GM19238 (cell line): ENCODE measurements at regions not wholly inside any gene's neighbourhood (a gene's known extent, or its start where the extent isn't known, plus 50 kb on each side); places are given as distances from the start of the nearest gene placed in this dataset.

Experiments used
- DNase-seq: peaks from one replicate; pipeline ENCODE4 v3.0.0; 2011; ENCODE audit warnings: low spot score; ENCODE audit not compliant: insufficient read length

GRCh38 chr20:50403565-50404418, 106.4 kb upstream of the PTPN1 start:
- no peak for DNase-seq

- no peak for DNase-seq
Measured at GRCh38 chr20:50404419-50405234, 105.6 kb upstream of the PTPN1 start.

- no peak for DNase-seq
Measured at GRCh38 chr20:50405235-50405914, 104.8 kb upstream of the PTPN1 start.

GRCh38 chr20:50405915-50406609, 104.1 kb upstream of the PTPN1 start:
- DNase-seq, result no peak

DNA sequence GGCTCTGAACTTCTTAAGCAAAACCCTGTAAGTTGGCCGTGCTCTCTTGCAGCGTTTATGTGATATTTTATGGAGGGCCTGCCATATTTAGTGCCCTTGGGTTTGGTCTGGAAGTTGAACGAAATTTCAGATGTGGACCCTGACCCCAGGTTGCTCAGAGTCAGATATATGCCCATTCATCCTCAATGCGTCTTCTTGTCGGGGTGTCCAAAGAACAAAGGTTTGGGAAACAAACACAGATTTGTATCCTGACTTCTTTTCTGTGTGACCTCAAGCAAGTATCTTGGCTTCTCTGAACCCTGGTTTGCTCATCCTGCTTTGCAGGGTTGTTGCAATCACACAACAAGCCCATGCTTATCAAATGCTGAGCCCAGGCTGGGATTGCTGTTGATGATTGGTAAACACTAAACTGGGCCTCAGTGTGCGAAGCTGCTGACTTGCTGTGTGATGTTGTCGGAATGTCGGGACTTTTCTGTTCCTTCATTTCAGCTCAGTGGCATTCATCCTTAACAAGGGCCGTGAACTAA, 103.5 kb upstream of the PTPN1 start:
- no peak for DNase-seq

- no peak for DNase-seq
Measured at GRCh38 chr20:50408526-50409364, 101.4 kb upstream of the PTPN1 start.

- DNase-seq, result no peak
Measured at GRCh38 chr20:50409495-50409894, 100.7 kb upstream of the PTPN1 start.

DNA sequence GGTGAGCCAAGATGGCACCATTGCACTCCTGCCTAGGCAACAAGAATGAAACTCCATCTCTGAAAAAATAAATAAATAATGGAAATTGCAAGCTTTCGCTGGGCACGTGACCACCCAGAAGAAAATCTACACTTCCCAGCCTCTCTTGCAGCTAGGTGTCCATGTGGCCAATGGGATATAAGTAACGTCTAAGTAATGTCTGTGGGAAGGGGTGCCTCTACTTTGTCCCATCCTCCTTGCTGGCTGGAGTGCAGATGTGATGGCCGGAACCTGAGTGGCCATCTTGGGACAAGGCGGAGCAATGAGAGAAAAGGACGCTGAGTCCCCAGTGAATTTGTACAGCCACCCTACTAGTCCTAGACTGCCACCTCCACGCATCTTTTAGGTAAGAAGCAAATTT, 99.8 kb upstream of the PTPN1 start:
- no peak for DNase-seq

- DNase-seq, result no peak
Measured at GRCh38 chr20:50412069-50412468, 98.1 kb upstream of the PTPN1 start.

DNA sequence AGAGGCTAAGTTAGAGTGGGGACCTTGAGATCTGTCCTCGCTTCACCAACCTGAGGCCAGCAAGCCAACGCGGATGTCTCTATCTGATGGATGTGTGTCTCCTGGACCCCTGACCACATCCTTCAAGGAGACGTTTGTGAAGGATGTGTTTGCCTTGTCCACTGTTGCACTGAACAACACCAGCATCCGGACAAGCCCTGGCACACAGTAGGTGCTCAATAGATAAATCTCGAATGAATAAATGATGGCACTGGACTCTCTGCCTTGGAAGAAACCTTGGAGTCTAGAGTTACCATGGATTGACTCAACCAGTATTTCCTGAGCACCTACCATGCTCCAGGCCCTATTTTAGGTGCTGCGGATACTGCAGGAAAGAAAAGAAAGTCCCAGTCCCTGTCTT, 97.7 kb upstream of the PTPN1 start:
- no peak for DNase-seq

DNA sequence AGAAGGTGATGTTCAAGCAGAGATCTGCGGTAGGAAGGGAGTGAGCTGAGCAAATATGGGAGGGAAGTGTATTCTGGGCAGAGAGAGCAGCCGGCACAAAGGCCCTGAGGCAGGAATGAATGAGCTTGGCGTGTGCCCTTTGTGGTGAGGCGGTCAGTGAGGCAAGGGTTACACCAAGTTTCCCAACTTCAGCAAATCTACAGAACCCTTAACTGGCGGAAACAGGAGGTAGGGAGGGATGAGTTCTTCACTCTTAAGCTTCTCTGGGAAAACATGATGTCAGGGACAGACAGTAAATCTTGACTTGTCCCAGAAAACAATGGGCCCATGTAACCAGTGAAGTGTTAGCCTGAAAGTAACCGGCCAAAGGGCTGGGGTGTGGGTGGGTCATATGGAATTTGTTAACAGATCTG, 97.1 kb upstream of the PTPN1 start:
- DNase-seq, result no peak

DNA sequence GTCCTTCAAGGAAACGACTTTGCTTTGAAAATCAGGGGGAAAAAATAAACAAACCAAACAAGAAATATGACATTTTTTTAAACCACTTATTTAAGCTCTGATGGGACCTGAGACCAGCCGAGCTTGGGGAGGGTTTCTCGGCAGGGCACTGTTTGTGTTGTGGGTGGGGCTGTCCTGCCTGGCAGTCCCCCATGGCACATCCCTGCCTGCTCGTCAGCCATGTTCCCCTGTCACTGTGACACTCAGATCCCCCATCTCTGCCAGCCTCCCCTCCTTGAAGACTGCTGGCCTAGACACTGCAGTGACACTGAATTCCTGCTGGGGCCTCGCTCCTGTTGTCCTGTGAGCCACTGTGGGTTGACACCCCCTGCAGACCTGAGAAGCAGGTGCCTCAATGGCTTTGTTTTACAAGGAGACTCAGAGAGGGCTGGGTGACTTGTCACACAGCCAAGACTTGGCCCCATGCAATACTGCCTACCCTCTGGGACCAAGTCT, 95.1 kb upstream of the PTPN1 start:
- no peak for DNase-seq

DNA sequence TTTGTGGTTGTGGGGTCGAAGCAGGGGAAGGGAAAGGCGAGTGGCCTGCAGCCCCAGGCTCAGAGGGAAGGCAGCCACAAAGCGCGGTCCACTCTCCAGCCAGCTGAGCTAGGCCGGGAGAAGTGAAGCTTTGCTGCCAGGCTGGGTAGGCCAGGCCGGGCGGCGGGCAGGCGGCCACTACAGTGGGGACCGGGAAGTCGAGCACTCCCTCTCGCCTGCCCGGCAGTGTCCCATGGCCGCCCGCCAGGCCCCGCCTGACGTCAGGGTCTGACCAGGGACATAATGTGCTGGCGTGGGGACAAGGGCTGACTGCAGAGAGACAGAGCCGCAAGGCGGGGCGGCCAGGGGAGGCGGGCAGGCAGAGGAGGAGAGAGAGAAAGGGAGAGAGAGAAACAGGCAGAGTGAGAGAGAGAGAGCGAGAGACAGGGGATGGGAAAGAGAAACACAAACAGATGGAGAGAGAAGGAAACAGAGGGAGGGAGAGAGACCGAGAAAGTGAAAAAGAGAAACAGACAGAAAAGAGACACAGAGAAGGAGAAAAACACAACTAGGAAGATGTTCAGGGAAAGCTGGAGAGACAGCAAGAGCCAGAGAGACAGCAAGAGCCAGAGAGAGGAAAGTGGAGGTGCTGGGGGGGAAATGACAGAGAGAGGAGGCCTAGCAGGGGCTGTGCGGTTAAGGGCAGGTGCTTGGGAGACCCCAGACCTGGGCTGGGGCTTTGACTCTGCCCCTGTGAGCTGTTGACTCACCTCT, 94.5 kb upstream of the PTPN1 start:
- no peak for DNase-seq

DNA sequence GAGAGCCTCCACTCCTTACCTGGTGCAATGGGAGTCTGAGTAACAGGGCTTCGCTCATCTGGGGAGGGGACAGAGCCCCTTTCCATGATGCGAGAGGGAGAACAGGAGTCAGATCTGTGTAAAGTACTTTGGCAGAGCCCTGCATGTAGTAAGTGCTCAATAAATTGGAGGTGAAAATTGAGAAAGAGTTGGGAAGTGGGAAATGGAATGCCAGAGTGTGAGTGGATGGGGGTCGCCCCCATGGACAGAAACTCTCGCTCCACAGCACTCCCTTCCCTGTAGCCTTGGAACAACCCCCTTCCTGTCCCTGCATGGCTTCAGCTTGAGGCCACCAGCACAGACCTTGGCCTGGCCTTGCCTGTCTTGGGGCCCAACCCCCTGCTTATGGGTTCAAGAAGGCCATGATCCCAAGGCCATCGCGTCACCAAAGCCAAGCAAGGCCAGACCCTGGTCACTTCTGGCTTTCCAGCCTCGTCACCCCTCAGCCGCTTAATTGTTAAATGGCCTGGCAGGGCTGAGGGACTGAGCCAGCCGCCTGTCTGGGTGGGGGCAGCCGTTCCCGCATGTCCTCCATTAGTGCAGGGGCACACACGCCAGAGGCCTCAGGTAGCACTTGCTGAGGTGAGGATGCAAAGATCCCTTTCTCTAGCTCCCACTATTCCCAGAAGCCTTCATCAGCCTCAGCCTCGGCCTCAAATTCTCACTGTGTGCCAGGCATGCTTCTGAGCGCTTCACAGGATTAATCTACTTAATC, 93.7 kb upstream of the PTPN1 start:
- DNase-seq, result no peak

DNA sequence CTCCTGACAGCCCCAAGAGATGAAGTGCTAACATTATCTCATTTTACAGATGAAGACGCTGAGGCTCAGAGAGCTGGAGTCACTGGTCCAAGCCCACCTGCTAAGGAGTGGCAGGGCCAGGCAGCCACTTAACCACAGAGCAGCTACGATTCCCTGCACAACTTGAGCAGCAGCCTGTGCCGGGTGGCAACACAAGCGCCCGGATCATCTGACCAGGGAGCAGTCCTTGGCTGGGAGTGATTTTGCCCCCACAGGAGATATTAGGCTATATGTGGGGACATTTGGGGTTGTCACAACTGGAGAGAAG, 93.2 kb upstream of the PTPN1 start:
- DNase-seq, result no peak

GRCh38 chr20:50417484-50418235, 92.5 kb upstream of the PTPN1 start:
- no peak for DNase-seq

GRCh38 chr20:50418890-50419642, 91.1 kb upstream of the PTPN1 start:
- DNase-seq, result no peak
